Mesendoderm (in vitro differentiated cells): ENCODE measurements at regions not wholly inside any gene's neighbourhood (a gene's known extent, or its start where the extent isn't known, plus 50 kb on each side); places are given as distances from the start of the nearest gene placed in this dataset.

ENCODE experiments used
- DNase-seq: peaks from one replicate; pipeline ENCODE4 v3.0.0; 2013
- H2AK5ac ChIP-seq: 2 replicates; pipeline ENCODE4 v1.6.1; 2013; ENCODE audit warnings: low read length, inconsistent platforms
- H2BK120ac ChIP-seq: 2 replicates; pipeline ENCODE4 v1.6.1; 2013; ENCODE audit warnings: low read depth, mild to moderate bottlenecking, low read length, moderate library complexity, mixed read lengths
- H2BK15ac ChIP-seq: replicated peaks from 2 replicates; pipeline ENCODE4 v1.6.1; 2013; ENCODE audit warnings: low read depth, mild to moderate bottlenecking, moderate library complexity
- H2BK5ac ChIP-seq: 2 replicates; pipeline ENCODE4 v1.6.1; 2013; ENCODE audit warnings: low read length, inconsistent platforms
- H3K18ac ChIP-seq: 2 replicates; pipeline ENCODE4 v1.6.1; 2013; ENCODE audit warnings: mild to moderate bottlenecking, low read length, mixed read lengths
- H3K23ac ChIP-seq: one replicate; pipeline ENCODE4 v1.6.1; 2013; ENCODE audit warnings: low read length
- H3K27ac ChIP-seq: 2 replicates; pipeline ENCODE4 v1.5.1; 2013; ENCODE audit warnings: low read depth, mild to moderate bottlenecking, inconsistent platforms, low read length, moderate library complexity
- H3K27me3 ChIP-seq: 2 replicates; pipeline ENCODE4 v1.6.1; 2013; ENCODE audit warnings: low read length, control low read depth, mild to moderate bottlenecking, inconsistent platforms; ENCODE audit not compliant: insufficient read depth, poor library complexity
- H3K36me3 ChIP-seq: 2 replicates; pipeline ENCODE4 v1.6.1; 2013; ENCODE audit warnings: low read length, inconsistent platforms; ENCODE audit not compliant: control insufficient read depth, insufficient read depth
- H3K4ac ChIP-seq: one replicate; pipeline ENCODE4 v1.6.1; 2013; ENCODE audit warnings: low read depth, mild to moderate bottlenecking, low read length, moderate library complexity
- H3K4me1 ChIP-seq: 2 replicates; pipeline ENCODE4 v1.6.1; 2013; ENCODE audit warnings: low read depth, low read length, inconsistent platforms; ENCODE audit not compliant: control insufficient read depth
- H3K4me2 ChIP-seq: 2 replicates; pipeline ENCODE4 v1.6.1; 2013; ENCODE audit warnings: low read length
- H3K4me3 ChIP-seq: 2 replicates; pipeline ENCODE4 v1.5.1; 2013; ENCODE audit warnings: mild to moderate bottlenecking, low read length
- H3K56ac ChIP-seq: one replicate; pipeline ENCODE4 v1.6.1; 2013; ENCODE audit warnings: low read length
- H3K79me1 ChIP-seq: 2 replicates; pipeline ENCODE4 v1.6.1; 2013; ENCODE audit warnings: low read length, inconsistent platforms
- H3K79me2 ChIP-seq: 2 replicates; pipeline ENCODE4 v1.6.1; 2013; ENCODE audit warnings: mild to moderate bottlenecking, low read length; ENCODE audit not compliant: control insufficient read depth, insufficient read depth
- H3K9ac ChIP-seq: 2 replicates; pipeline ENCODE4 v1.6.1; 2013; ENCODE audit warnings: low read length, inconsistent platforms
- H4K5ac ChIP-seq: one replicate; pipeline ENCODE4 v1.6.1; 2013; ENCODE audit warnings: low read length
- H4K8ac ChIP-seq: one replicate; pipeline ENCODE4 v1.6.1; 2013; ENCODE audit warnings: low read depth, mild to moderate bottlenecking, control low read depth, low read length, moderate library complexity
- WGBS: extraction: QIAGEN DNeasy Blood & Tissue Kit; methylation state at CpG from one replicate; pipeline ENCODE4 v1.1.7; 2013; ENCODE audit warnings: low lambda C conversion rate, missing lambda C conversion rate; ENCODE audit not compliant: insufficient coverage; ENCODE audit errors: extremely low coverage; 5-methylcytosine and 5-hydroxymethylcytosine counted together

- Histone ChIP-seq H4K8ac (no peak overlapping the region), H3K4me2 (no peak overlapping the region), H3K27me3 (no peaks in the 10 kb centered on the region), H3K79me2 (no peaks in the 10 kb centered on the region), H3K36me3 (no peaks in the 10 kb centered on the region), H2BK5ac (no peak overlapping the region), H2BK15ac (no peak overlapping the region), H3K56ac (no peak overlapping the region), H2BK120ac (no peak overlapping the region), H3K18ac (no peak overlapping the region), H3K9ac (no peak overlapping the region), H3K4ac (no peak overlapping the region), H2AK5ac (no peak overlapping the region), H3K4me3 (no peak overlapping the region), H3K79me1 (no peaks in the 10 kb centered on the region), H3K4me1 (no peaks in the 10 kb centered on the region), H3K23ac (no peak overlapping the region), H4K5ac (no peak overlapping the region), H3K27ac (no peak overlapping the region)
- no peak for DNase-seq
- WGBS = no CpG with 5 or more reads among the region's 2 CpGs
Observed at GRCh38 chr3:15882577-15882976, 84.8 kb upstream of the ANKRD28 start.

DNA sequence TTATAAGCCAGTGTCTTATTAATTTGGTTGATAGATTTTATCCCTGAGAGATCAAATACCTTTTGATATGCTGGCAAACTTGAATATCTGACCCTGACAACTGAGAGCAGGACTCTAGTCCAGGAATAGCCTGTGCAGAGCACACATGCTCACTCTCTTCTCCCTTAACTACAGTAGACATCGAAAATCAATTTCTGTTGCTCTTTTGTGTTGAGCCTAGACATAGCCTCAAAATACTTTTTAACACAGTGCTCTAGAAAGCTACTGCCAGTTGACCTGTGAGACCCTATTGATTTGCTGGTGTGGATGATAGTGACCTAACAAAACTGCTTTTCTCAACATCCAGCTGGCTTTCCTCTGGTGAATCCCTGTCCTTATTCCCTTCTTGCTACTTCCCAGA, 86.4 kb upstream of the ANKRD28 start:
- Histone ChIP-seq H3K4me1 (no peaks in the 10 kb centered on the region), H3K4me3 (no peak overlapping the region), H3K56ac (no peak overlapping the region), H3K27me3 (no peaks in the 10 kb centered on the region), H3K79me2 (no peaks in the 10 kb centered on the region), H3K27ac (no peak overlapping the region), H3K4ac (no peak overlapping the region), H3K36me3 (no peaks in the 10 kb centered on the region), H2BK120ac (no peak overlapping the region), H4K5ac (no peak overlapping the region), H2AK5ac (no peak overlapping the region), H3K23ac (no peak overlapping the region), H3K9ac (no peak overlapping the region), H3K4me2 (no peak overlapping the region), H2BK15ac (no peak overlapping the region), H3K79me1 (no peaks in the 10 kb centered on the region), H4K8ac (no peak overlapping the region), H2BK5ac (no peak overlapping the region), H3K18ac (no peak overlapping the region)
- WGBS = no CpG with 5 or more reads among the region's 1 CpG
- no peak for DNase-seq

- Histone ChIP-seq H4K8ac (no peak overlapping the region), H3K23ac (no peak overlapping the region), H3K4me2 (no peak overlapping the region), H3K79me1 (no peaks in the 10 kb centered on the region), H3K4ac (no peak overlapping the region), H2BK5ac (no peak overlapping the region), H4K5ac (no peak overlapping the region), H3K18ac (no peak overlapping the region), H3K4me3 (no peak overlapping the region), H3K36me3 (no peaks in the 10 kb centered on the region), H3K27me3 (no peaks in the 10 kb centered on the region), H3K27ac (no peak overlapping the region), H2AK5ac (no peak overlapping the region), H2BK15ac (no peak overlapping the region), H3K56ac (no peak overlapping the region), H3K9ac (no peak overlapping the region), H3K79me2 (no peaks in the 10 kb centered on the region), H3K4me1 (no peaks in the 10 kb centered on the region), H2BK120ac (no peak overlapping the region)
- no peak for DNase-seq
Observed at GRCh38 chr3:15886521-15886920, 88.7 kb upstream of the ANKRD28 start.

DNA sequence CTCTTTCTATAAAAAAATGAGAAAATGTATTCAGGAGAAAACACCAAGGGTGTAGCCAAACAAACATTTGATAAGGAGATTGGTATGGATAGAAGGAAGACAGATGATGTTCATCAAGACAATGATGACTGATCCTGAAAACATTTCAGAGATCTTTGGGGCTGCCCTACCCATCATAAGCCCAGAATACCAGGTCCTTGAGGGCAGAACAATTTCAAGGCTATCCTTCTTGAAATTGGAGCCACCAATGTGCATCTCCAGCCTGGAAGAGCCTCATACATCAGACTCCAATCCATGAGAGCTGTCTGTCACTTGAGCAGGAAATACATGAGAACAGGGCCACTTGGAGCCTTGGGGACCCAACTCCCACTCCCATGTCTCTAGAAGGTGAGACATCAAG, 89.5 kb upstream of the ANKRD28 start:
- Histone ChIP-seq H3K27me3 (no peaks in the 10 kb centered on the region), H4K8ac (no peak overlapping the region), H2BK5ac (no peak overlapping the region), H2AK5ac (no peak overlapping the region), H3K27ac (no peak overlapping the region), H3K56ac (no peak overlapping the region), H3K18ac (no peak overlapping the region), H4K5ac (no peak overlapping the region), H2BK120ac (no peak overlapping the region), H3K4me2 (no peak overlapping the region), H2BK15ac (no peak overlapping the region), H3K79me2 (no peaks in the 10 kb centered on the region), H3K23ac (no peak overlapping the region), H3K9ac (no peak overlapping the region), H3K79me1 (no peaks in the 10 kb centered on the region), H3K4ac (no peak overlapping the region), H3K4me1 (no peaks in the 10 kb centered on the region), H3K4me3 (no peak overlapping the region), H3K36me3 (no peaks in the 10 kb centered on the region)
- DNase-seq = no peak

DNA sequence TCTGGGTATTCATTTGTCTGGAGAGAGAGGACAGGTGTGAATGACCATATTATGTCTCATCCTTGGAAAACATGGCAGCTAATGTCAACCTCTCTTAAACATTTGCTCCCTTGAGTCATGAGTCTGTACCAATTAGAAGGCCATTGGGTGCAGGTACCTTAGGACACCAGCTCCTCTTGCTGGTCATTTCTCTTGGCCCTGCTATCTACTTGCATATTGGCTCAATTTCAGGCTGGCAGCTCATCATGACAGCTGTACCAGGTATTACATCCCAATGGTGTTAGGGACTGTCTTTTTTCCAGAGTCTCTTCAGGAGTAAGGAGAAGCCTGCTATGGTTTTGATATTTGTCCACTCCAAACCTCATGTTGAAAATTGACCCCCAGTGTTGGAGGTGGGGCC, 92.2 kb upstream of the ANKRD28 start:
- Histone ChIP-seq H3K56ac (no peak overlapping the region), H2BK5ac (no peak overlapping the region), H4K5ac (no peak overlapping the region), H4K8ac (no peak overlapping the region), H3K27ac (no peak overlapping the region), H3K4me2 (no peak overlapping the region), H3K27me3 (no peaks in the 10 kb centered on the region), H3K9ac (no peak overlapping the region), H3K79me1 (no peaks in the 10 kb centered on the region), H2AK5ac (no peak overlapping the region), H3K36me3 (no peaks in the 10 kb centered on the region), H3K4me3 (no peak overlapping the region), H3K4me1 (no peaks in the 10 kb centered on the region), H2BK120ac (no peak overlapping the region), H3K79me2 (no peaks in the 10 kb centered on the region), H2BK15ac (no peak overlapping the region), H3K18ac (no peak overlapping the region), H3K4ac (no peak overlapping the region), H3K23ac (no peak overlapping the region)
- DNase-seq = no peak

GRCh38 chr3:15892311-15893227, 94.8 kb upstream of the ANKRD28 start:
- no CpG with 5 or more reads among the region's 3 CpGs for WGBS
- H3K4me1 ChIP-seq = no peaks in the 10 kb centered on the region
- H3K27ac ChIP-seq = no peak overlapping the region

More at GRCh38 chr3:15892311-15893227, 94.8 kb upstream of the ANKRD28 start:
- H3K27me3 ChIP-seq = no peaks in the 10 kb centered on the region
- H3K18ac ChIP-seq = no peak overlapping the region
- no peaks in the 10 kb centered on the region for H3K36me3 ChIP-seq
- no peak overlapping the region for H3K23ac ChIP-seq
- H3K4ac ChIP-seq = no peak overlapping the region
- H3K9ac ChIP-seq = no peak overlapping the region
- no peak overlapping the region for H4K8ac ChIP-seq
- no peaks in the 10 kb centered on the region for H3K79me2 ChIP-seq
- no peak overlapping the region for H2BK5ac ChIP-seq
- H3K4me2 ChIP-seq = no peak overlapping the region
- no peak for DNase-seq
- no peak overlapping the region for H3K56ac ChIP-seq
- no peak overlapping the region for H4K5ac ChIP-seq
- H2BK15ac ChIP-seq = no peak overlapping the region
- H3K4me3 ChIP-seq = no peak overlapping the region
- no peak overlapping the region for H2AK5ac ChIP-seq
- H2BK120ac ChIP-seq = no peak overlapping the region
- H3K79me1 ChIP-seq = no peaks in the 10 kb centered on the region
